ENCODE measurements at regions not wholly inside any gene's neighbourhood (a gene's known extent, or its start where the extent isn't known, plus 50 kb on each side); places are given as distances from the start of the nearest gene placed in this dataset.

DNA sequence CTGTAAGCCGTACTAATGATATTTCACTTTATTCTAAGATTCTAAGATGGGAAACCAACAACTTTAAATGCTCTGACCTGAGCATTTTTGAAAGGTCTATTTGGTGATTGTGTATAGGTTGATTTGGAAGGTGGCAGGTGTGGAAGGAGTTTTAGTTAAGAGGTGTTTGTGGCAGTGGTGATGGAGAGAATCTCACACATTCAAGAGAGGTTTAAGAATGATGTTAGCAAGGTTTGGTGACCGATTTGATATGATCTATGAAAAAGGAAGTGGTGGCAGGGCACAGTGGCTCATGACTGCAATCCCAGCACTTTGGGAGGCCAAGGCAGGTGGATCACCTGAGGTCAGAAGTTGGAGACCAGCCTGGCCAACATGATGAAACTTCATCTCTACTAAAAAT is 319.2 kb upstream of the CD180 start:
- TF ChIP-seq OSR1 (CRISPR knock-in tag; IDR thresholded peaks at IDR 0.05) (no peak), RARB (CRISPR knock-in tag; IDR thresholded peaks at IDR 0.05) (no peak), ARNTL (CRISPR knock-in tag; IDR thresholded peaks at IDR 0.05; ENCODE audit: borderline replicate concordance, low read depth) (no peak), ZNF70 (CRISPR knock-in tag; IDR thresholded peaks at IDR 0.05) (no peak), ISL1 (CRISPR knock-in tag; IDR thresholded peaks at IDR 0.05) (no peak), BACH2 (CRISPR knock-in tag; IDR thresholded peaks at IDR 0.05; ENCODE audit: borderline replicate concordance) (no peak), ESRRG (CRISPR knock-in tag; IDR thresholded peaks at IDR 0.05) (no peak), GLIS3 (CRISPR knock-in tag; IDR thresholded peaks at IDR 0.05) (no peak), PPARA (CRISPR knock-in tag; IDR thresholded peaks at IDR 0.05; ENCODE audit: borderline replicate concordance) (no peak)
- TF ChIP-seq, protein P1, sequence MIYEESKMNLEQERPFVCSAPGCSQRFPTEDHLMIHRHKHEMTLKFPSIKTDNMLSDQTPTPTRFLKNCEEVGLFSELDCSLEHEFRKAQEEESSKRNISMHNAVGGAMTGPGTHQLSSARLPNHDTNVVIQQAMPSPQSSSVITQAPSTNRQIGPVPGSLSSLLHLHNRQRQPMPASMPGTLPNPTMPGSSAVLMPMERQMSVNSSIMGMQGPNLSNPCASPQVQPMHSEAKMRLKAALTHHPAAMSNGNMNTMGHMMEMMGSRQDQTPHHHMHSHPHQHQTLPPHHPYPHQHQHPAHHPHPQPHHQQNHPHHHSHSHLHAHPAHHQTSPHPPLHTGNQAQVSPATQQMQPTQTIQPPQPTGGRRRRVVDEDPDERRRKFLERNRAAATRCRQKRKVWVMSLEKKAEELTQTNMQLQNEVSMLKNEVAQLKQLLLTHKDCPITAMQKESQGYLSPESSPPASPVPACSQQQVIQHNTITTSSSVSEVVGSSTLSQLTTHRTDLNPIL (CRISPR knock-in tag; IDR thresholded peaks at IDR 0.05; ENCODE audit: low read depth): no peak

All from SK-N-SH treated with all-trans-retinoic acid at 6 μM for 48 hours (cell line).